K562 (cell line): ENCODE measurements at regions not wholly inside any gene's neighbourhood (a gene's known extent, or its start where the extent isn't known, plus 50 kb on each side); places are given as distances from the start of the nearest gene placed in this dataset.

ENCODE experiments used
- ETV6 ChIP-seq, 3 experiments: fragments of 150-350 bp in 1 of 3; sonication (generic) in 1 of 3; formaldehyde crosslinking in 1 of 3; IDR thresholded peaks; 2 replicates each; pipeline versions ENCODE4 v1.6.1 to v1.8.0; 2014 to 2022; ENCODE audit warnings: borderline replicate concordance in 2 of 3, low read depth in 2 of 3, antibody characterized with exemption in 1 of 3, low read length in 1 of 3, mild to moderate bottlenecking in 1 of 3, missing genetic modification reagents in 1 of 3
- GTF2A2 ChIP-seq: IDR thresholded peaks from 2 replicates; pipeline ENCODE4 v1.6.1; 2016; ENCODE audit warnings: mild to moderate bottlenecking, missing genetic modification characterization, missing compliant biosample characterization
- HBP1 ChIP-seq: fragments of 450-650 bp; formaldehyde crosslinking; IDR thresholded peaks from 2 replicates; pipeline ENCODE4 v1.4.0; 2022; ENCODE audit warnings: missing genetic modification characterization
- KAT8 ChIP-seq: fragments of 450-650 bp; IDR thresholded peaks from 2 replicates; pipeline ENCODE4 v1.6.1; 2016; ENCODE audit warnings: low read depth, mild to moderate bottlenecking
- KDM2B ChIP-seq: fragments of 250-450 bp; sonication (Bioruptor Pico); IDR thresholded peaks from 2 replicates; pipeline ENCODE4 v1.8.0; 2021; ENCODE audit warnings: mild to moderate bottlenecking, moderate library complexity
- KLF10 ChIP-seq: fragments of 250-450 bp; sonication (Bioruptor Pico); IDR thresholded peaks from 2 replicates; pipeline ENCODE4 v1.6.1; 2021; ENCODE audit warnings: matching md5 sums
- LEF1 ChIP-seq: fragments of 450-650 bp; IDR thresholded peaks from 2 replicates; pipeline ENCODE4 v1.6.1; 2016; ENCODE audit warnings: mild to moderate bottlenecking
- MBD2 ChIP-seq: sonication (generic); IDR thresholded peaks from 2 replicates; pipeline ENCODE4 v1.6.1; 2016; ENCODE audit warnings: low read depth, borderline replicate concordance
- RBM22 ChIP-seq: fragments of 200-400 bp; formaldehyde crosslinking; IDR thresholded peaks from 2 replicates; pipeline ENCODE4 v1.6.1; 2018; ENCODE audit warnings: low read length, low read depth; ENCODE audit not compliant: poor library complexity, severe bottlenecking
- RBM25 ChIP-seq: fragments of 200-400 bp; formaldehyde crosslinking; IDR thresholded peaks from 2 replicates; pipeline ENCODE4 v1.6.1; 2018; ENCODE audit warnings: low read length, low read depth, moderate library complexity; ENCODE audit not compliant: severe bottlenecking
- TBP ChIP-seq: optimal IDR thresholded peaks from 2 replicates; pipeline ENCODE3; 2011; ENCODE audit warnings: low read depth, low read length, improper control_type of control experiment
- ZBTB40 ChIP-seq, 2 experiments: fragments of 450-650 bp in 1 of 2; sonication (generic) in 1 of 2; formaldehyde crosslinking in 1 of 2; IDR thresholded peaks; 2 replicates each; pipeline versions ENCODE4 v1.7.1 to v1.9.0; 2016 to 2022; ENCODE audit warnings: inconsistent platforms in 1 of 2, mild to moderate bottlenecking in 1 of 2, missing genetic modification reagents in 1 of 2
- ZNF696 ChIP-seq: fragments of 250-450 bp; sonication (Bioruptor Pico); conservative IDR thresholded peaks from 2 replicates; pipeline ENCODE4 v1.4.0; 2020; ENCODE audit warnings: mild to moderate bottlenecking, moderate library complexity
- TF ChIP-seq, protein P1 (sequence below): IDR thresholded peaks from 2 replicates; pipeline ENCODE4 v1.6.1; 2011; ENCODE audit not compliant: insufficient read length; ENCODE audit errors: extremely low read depth

DNA sequence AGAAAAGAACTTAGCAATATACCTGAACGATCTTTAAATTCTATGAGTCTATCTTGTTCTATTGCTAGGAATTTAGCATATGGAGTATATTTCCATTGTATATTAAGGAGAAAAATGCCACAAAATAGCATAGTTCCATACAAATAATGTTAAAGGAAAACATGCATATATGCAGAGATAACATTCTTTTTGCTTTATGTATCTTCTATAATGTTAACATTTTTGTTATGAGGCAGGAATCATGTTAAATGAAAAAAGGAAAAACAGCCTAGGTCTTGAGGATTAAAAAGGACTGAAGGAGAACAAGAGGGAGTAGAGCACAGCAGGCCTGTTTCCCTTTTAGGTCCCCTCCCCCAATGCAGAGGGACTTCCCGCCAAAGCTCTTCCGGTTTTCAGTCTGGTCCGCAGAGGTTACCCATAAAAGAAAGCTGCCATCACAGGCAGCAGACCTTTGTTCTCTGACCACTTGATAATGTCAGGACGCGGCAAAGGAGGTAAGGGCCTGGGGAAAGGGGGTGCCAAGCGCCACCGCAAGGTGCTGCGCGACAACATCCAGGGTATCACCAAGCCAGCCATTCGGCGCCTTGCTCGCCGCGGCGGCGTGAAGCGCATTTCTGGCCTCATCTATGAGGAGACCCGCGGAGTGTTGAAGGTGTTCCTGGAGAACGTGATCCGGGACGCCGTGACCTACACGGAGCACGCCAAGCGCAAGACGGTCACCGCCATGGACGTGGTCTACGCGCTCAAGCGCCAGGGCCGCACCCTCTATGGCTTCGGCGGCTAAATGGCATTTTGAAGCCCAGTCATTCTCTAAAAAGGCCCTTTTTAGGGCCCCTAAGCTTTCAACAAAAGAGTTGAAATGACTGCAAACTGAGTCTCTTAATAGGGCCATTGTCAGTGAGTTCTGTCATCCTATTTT is 108.4 kb upstream of the PRSS16 start (continued):
- TF ChIP-seq TBP: no peak
- peak; percentile 95 for TF ChIP-seq MBD2
- TF ChIP-seq ZBTB40 (IDR thresholded peaks at IDR 0.05): peak; percentile 80
- TF ChIP-seq ZBTB40 (CRISPR knock-in tag; IDR thresholded peaks at IDR 0.05): 0 out of 2 replicates have a peak, but pooled peaks have one; percentile 17
- TF ChIP-seq LEF1: peak; percentile 79
- TF ChIP-seq, protein P1, sequence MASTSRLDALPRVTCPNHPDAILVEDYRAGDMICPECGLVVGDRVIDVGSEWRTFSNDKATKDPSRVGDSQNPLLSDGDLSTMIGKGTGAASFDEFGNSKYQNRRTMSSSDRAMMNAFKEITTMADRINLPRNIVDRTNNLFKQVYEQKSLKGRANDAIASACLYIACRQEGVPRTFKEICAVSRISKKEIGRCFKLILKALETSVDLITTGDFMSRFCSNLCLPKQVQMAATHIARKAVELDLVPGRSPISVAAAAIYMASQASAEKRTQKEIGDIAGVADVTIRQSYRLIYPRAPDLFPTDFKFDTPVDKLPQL: peak; percentile 90
- TF ChIP-seq GTF2A2 (tag): peak; percentile 72; the same call in 1 of the 2 replicates
- peak; percentile 99 for TF ChIP-seq RBM22
- peak; percentile 79 for TF ChIP-seq HBP1 (CRISPR knock-in tag)
- TF ChIP-seq RBM25: no peak
- no peak for TF ChIP-seq KAT8
- TF ChIP-seq ETV6 (IDR thresholded peaks at IDR 0.05; ENCODE audit: borderline replicate concordance in 1 of 2, low read depth in 2 of 2, low read length in 1 of 2): peak in 1 of 2 experiments; percentile 42; a peak in 2 of 4 replicates
- peak; percentile 75; the same call in 1 of the 2 replicates for TF ChIP-seq ETV6 (CRISPR knock-in tag; IDR thresholded peaks at IDR 0.05; ENCODE audit: borderline replicate concordance)
- TF ChIP-seq KLF10 (CRISPR knock-in tag): no peak
- peak; percentile 61; the same call in 1 of the 2 replicates for TF ChIP-seq KDM2B
- no peak for TF ChIP-seq ZNF696 (CRISPR knock-in tag)
